Vagina (tissue), 2 donors: ENCODE measurements at regions not wholly inside any gene's neighbourhood (a gene's known extent, or its start where the extent isn't known, plus 50 kb on each side); places are given as distances from the start of the nearest gene placed in this dataset.

Experiments
- POLR2A ChIP-seq, 2 donors: fragments of 450-650 bp; IDR thresholded peaks; one replicate each; pipeline ENCODE4 v1.6.1; 2017; ENCODE audit warnings: antibody characterized with exemption in 2 of 2, mild to moderate bottlenecking in 2 of 2, moderate library complexity in 2 of 2
- TF ChIP-seq, protein P1 (sequence below), 3 experiments: fragments of 450-650 bp in 2 of 3; fragments of 200-600 bp in 1 of 3; sonication (generic) in 1 of 3; IDR thresholded peaks; one replicate each; pipeline ENCODE4 v1.5.1; 2017 to 2019; ENCODE audit warnings: antibody characterized with exemption in 3 of 3, mild to moderate bottlenecking in 2 of 3, moderate library complexity in 2 of 3

DNA sequence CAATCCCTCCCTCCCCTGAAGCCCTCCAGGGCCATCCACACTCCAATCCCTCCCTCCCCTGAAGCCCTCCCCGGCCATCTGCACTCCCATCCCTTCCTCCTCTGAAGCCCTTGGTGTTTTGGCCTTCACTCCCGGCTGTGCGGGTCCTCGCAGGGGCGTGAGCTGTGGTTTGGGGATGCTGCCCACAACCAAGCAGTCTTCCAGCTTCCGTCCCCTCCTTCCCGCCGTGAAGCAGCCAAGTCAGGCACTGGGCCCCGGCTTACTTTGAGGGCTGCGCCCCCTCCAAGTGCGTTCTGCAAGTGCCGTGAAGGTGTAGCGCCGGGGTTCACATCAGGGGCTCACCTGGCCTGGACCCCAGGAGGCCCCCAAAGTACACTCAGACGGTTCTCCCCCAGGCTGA, 335.9 kb downstream of the BRD1 start:
- TF ChIP-seq, protein P1, sequence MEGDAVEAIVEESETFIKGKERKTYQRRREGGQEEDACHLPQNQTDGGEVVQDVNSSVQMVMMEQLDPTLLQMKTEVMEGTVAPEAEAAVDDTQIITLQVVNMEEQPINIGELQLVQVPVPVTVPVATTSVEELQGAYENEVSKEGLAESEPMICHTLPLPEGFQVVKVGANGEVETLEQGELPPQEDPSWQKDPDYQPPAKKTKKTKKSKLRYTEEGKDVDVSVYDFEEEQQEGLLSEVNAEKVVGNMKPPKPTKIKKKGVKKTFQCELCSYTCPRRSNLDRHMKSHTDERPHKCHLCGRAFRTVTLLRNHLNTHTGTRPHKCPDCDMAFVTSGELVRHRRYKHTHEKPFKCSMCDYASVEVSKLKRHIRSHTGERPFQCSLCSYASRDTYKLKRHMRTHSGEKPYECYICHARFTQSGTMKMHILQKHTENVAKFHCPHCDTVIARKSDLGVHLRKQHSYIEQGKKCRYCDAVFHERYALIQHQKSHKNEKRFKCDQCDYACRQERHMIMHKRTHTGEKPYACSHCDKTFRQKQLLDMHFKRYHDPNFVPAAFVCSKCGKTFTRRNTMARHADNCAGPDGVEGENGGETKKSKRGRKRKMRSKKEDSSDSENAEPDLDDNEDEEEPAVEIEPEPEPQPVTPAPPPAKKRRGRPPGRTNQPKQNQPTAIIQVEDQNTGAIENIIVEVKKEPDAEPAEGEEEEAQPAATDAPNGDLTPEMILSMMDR (IDR thresholded peaks at IDR 0.05), result no peak
- TF ChIP-seq POLR2A (IDR thresholded peaks at IDR 0.05), result no peak
